Germinal center (tissue), 1 donor: ENCODE measurements at regions not wholly inside any gene's neighbourhood (a gene's known extent, or its start where the extent isn't known, plus 50 kb on each side); places are given as distances from the start of the nearest gene placed in this dataset.
"Not testable (repeated sequence)": the region's sequence is repeated elsewhere in the genome, so short reads cannot be mapped to it uniquely, and the experiment has no call there.

Experiments
- DNase-seq: peaks from one replicate; pipeline ENCODE4 v3.0.0; 2012; ENCODE audit warnings: mixed read lengths, low spot score

GRCh38 chr2:237217995-237218616 is 132.4 kb downstream of the COPS8 start:
- DNase-seq: no peak

- no peak for DNase-seq
Measured at GRCh38 chr2:237218756-237219155, 133.1 kb downstream of the COPS8 start.

GRCh38 chr2:237219826-237220225 is 134.1 kb downstream of the COPS8 start:
- DNase-seq: no peak

GRCh38 chr2:237221443-237221842 is 135.8 kb downstream of the COPS8 start:
- DNase-seq: no peak

GRCh38 chr2:237222178-237222577 is 136.5 kb downstream of the COPS8 start:
- no peak for DNase-seq

- DNase-seq: no peak
Measured at GRCh38 chr2:237222601-237223041, 136.9 kb downstream of the COPS8 start.

- DNase-seq: no peak
Measured at GRCh38 chr2:237223201-237223861, 137.6 kb downstream of the COPS8 start.

GRCh38 chr2:237227190-237227589 is 141.5 kb downstream of the COPS8 start:
- DNase-seq: no peak

- DNase-seq: no peak
Measured at GRCh38 chr2:237227592-237228280, 142.0 kb downstream of the COPS8 start.

GRCh38 chr2:237228281-237228625 is 142.6 kb downstream of the COPS8 start:
- no peak for DNase-seq

- no peak for DNase-seq
Measured at GRCh38 chr2:237229905-237230304, 144.2 kb downstream of the COPS8 start.

- no peak for DNase-seq
Measured at GRCh38 chr2:237230355-237230754, 144.7 kb downstream of the COPS8 start.

GRCh38 chr2:237231593-237231992 is 145.9 kb downstream of the COPS8 start:
- DNase-seq: no peak

- no peak for DNase-seq
Measured at GRCh38 chr2:237232166-237232565, 146.5 kb downstream of the COPS8 start.

GRCh38 chr2:237234268-237234667 is 148.6 kb downstream of the COPS8 start:
- no peak for DNase-seq

- no peak for DNase-seq
Measured at GRCh38 chr2:237235383-237236095, 149.8 kb downstream of the COPS8 start.

- DNase-seq: no peak
Measured at GRCh38 chr2:237236188-237236587, 150.5 kb downstream of the COPS8 start.

- DNase-seq: no peak
Measured at GRCh38 chr2:237238249-237238648, 152.6 kb downstream of the COPS8 start.

- DNase-seq: no peak
Measured at GRCh38 chr2:237240252-237240651, 154.6 kb downstream of the COPS8 start.

GRCh38 chr2:237240868-237241267 is 155.2 kb downstream of the COPS8 start:
- not testable (repeated sequence) for DNase-seq

GRCh38 chr2:237242091-237242536 is 156.4 kb downstream of the COPS8 start:
- DNase-seq: no peak

- no peak for DNase-seq
Measured at GRCh38 chr2:237243487-237243886, 157.8 kb downstream of the COPS8 start.

GRCh38 chr2:237244178-237244577 is 158.5 kb downstream of the COPS8 start:
- DNase-seq: no peak
